K562 (cell line): ENCODE measurements at regions not wholly inside any gene's neighbourhood (a gene's known extent, or its start where the extent isn't known, plus 50 kb on each side); places are given as distances from the start of the nearest gene placed in this dataset.

ENCODE experiments used
- COPS2 ChIP-seq: fragments of 450-650 bp; conservative IDR thresholded peaks from 2 replicates; pipeline ENCODE4 v1.6.1; 2016; ENCODE audit warnings: mild to moderate bottlenecking, moderate library complexity
- EP300 ChIP-seq: IDR thresholded peaks from 2 replicates; pipeline ENCODE4 v1.6.1; 2012; ENCODE audit warnings: low read length, improper control_type of control experiment
- HIVEP1 ChIP-seq: fragments of 250-450 bp; sonication (Bioruptor Pico); IDR thresholded peaks from 2 replicates; pipeline ENCODE4 v1.4.0; 2020; ENCODE audit warnings: mild to moderate bottlenecking
- ILK ChIP-seq: fragments of 450-650 bp; IDR thresholded peaks from 2 replicates; pipeline ENCODE4 v1.6.1; 2016; ENCODE audit warnings: missing genetic modification characterization, low read depth, mild to moderate bottlenecking, missing compliant biosample characterization, moderate library complexity, borderline replicate concordance
- KAT7 ChIP-seq: sonication (generic); formaldehyde crosslinking; IDR thresholded peaks from 2 replicates; pipeline ENCODE4 v1.8.0; 2022; ENCODE audit warnings: missing genetic modification reagents, mild to moderate bottlenecking, borderline replicate concordance
- NCOA4 ChIP-seq: fragments of 450-650 bp; IDR thresholded peaks from 2 replicates; pipeline ENCODE4 v1.6.1; 2018; ENCODE audit warnings: mild to moderate bottlenecking; ENCODE audit not compliant: partially characterized antibody
- NCOA6 ChIP-seq: fragments of 450-650 bp; IDR thresholded peaks from 2 replicates; pipeline ENCODE4 v1.6.1; 2017; ENCODE audit warnings: mild to moderate bottlenecking
- RERE ChIP-seq: sonication (generic); formaldehyde crosslinking; IDR thresholded peaks from 2 replicates; pipeline ENCODE4 v1.8.0; 2023; ENCODE audit warnings: missing genetic modification reagents, mild to moderate bottlenecking, borderline replicate concordance
- SP2 ChIP-seq: IDR thresholded peaks from 2 replicates; pipeline ENCODE4 v1.6.1; 2011; ENCODE audit warnings: mild to moderate bottlenecking, low read depth, low read length, moderate library complexity; ENCODE audit not compliant: poor library complexity, severe bottlenecking; ENCODE audit errors: extremely low read depth
- SRSF1 ChIP-seq: fragments of 200-400 bp; formaldehyde crosslinking; IDR thresholded peaks from 2 replicates; pipeline ENCODE4 v1.6.1; 2017; ENCODE audit warnings: mild to moderate bottlenecking, low read depth, low read length, moderate library complexity
- ZBTB49 ChIP-seq: sonication (generic); formaldehyde crosslinking; IDR thresholded peaks from 2 replicates; pipeline ENCODE4 v1.8.0; 2022; ENCODE audit warnings: missing genetic modification reagents, mild to moderate bottlenecking, borderline replicate concordance
- ZKSCAN1 ChIP-seq: fragments of 150-350 bp; IDR thresholded peaks from 2 replicates; pipeline ENCODE4 v1.6.1; 2016; ENCODE audit warnings: low read depth, low read length
- ZNF280B ChIP-seq: fragments of 250-450 bp; sonication (Bioruptor Pico); IDR thresholded peaks from 2 replicates; pipeline ENCODE4 v1.5.1; 2021; ENCODE audit warnings: mild to moderate bottlenecking
- ZNF384 ChIP-seq: IDR thresholded peaks from 2 replicates; pipeline ENCODE4 v1.6.1; 2012; ENCODE audit warnings: low read depth, low read length, improper control_type of control experiment
- ZNF644 ChIP-seq: fragments of 200-800 bp; sonication (Bioruptor generic); IDR thresholded peaks from 2 replicates; pipeline ENCODE4 v1.6.1; 2016; ENCODE audit warnings: low read depth, missing genetic modification characterization, missing compliant biosample characterization
- ZNF77 ChIP-seq: fragments of 250-450 bp; sonication (Bioruptor Pico); IDR thresholded peaks from 2 replicates; pipeline ENCODE4 v1.5.0; 2020
- ZNF780A ChIP-seq: fragments of 250-450 bp; sonication (Bioruptor Pico); IDR thresholded peaks from 2 replicates; pipeline ENCODE4 v1.5.0; 2021; ENCODE audit warnings: mild to moderate bottlenecking

DNA sequence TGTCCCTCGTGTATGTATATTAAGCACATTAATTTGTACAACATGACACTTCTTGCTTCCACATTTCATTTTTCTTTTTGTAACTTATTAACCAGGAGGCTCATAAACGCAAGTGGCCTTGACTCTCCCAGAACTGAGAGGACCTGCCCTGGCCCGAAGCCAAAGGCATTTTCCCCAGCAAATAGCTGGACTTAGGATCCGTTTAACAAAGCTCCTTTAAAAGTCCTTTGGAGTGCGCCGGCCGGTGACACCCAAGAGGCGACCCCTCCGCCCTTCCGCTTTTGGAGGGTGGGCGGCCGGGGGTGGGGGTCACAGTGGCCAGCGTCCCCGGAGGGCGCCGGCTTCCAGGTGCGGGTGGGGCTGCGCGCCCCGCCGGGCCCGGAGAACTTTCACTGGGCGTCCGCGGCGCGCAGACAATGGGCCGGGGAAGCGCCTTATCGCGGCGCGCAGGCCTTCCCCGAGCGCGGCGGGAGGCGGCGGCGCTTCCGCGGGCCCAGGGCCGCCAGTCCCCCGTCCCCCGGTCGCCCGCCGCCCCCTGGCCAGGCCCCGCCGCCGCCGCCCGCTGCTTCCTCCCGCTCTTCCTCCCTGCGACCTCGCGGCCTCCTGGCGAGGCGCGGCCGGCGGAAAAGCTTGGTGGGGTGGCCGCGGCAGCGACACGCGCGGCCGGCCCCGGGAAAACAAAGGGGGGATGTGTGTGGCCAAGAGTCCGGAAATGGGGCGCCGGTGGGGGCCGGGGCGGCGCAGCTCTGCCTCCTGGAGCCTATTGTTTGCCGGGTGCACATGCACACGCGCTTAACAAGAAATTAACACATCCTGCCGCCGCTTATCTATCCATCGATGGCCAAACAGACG lies 613.4 kb downstream of the MCTP2 start (continued):
- TF ChIP-seq ZNF280B (CRISPR knock-in tag) (no peak), RERE (CRISPR knock-in tag) (no peak), KAT7 (CRISPR knock-in tag) (peak; percentile 30; the same call in 1 of the 2 replicates), COPS2 (no peak), ZNF644 (peak; percentile 80), ZBTB49 (CRISPR knock-in tag) (no peak), NCOA6 (no peak), SP2 (no peak), ZKSCAN1 (0 out of 2 replicates have a peak, but pooled peaks have one; percentile 39), ZNF77 (CRISPR knock-in tag) (no peak), ZNF384 (no peak), SRSF1 (no peak), ILK (tag) (no peak), NCOA4 (no peak), HIVEP1 (no peak), EP300 (peak; percentile 26), ZNF780A (CRISPR knock-in tag) (no peak)
